ENCODE measurements at regions not wholly inside any gene's neighbourhood (a gene's known extent, or its start where the extent isn't known, plus 50 kb on each side); places are given as distances from the start of the nearest gene placed in this dataset.

- Histone ChIP-seq H2BK15ac (ENCODE audit: low read length) (no peak overlapping the region), H3K27ac (ENCODE audit: low read depth, low read length) (no peak overlapping the region), H3K79me1 (ENCODE audit: low read depth, low read length) (no peaks in the 10 kb centered on the region), H3K9me3 (ENCODE audit: insufficient read depth in 2 of 2, low read depth in 1 of 2, low read length in 1 of 2) (peaks cover 7 to 8% of the 10 kb centered on the region in 2 experiments; a peak in 3 of 4 replicates), H2AFZ (ENCODE audit: low read length) (no peak overlapping the region), H2AK5ac (ENCODE audit: low read depth, low read length) (no peak overlapping the region), H4K8ac (ENCODE audit: extremely low read depth, insufficient read depth, low read length) (no peak overlapping the region), H4K20me1 (replicated peaks in 1 of 2; ENCODE audit: control insufficient read depth in 1 of 2, insufficient read depth in 2 of 2, low read length in 2 of 2) (no peaks in the 10 kb centered on the region), H3K23me2 (ENCODE audit: low read depth, low read length) (no peaks in the 10 kb centered on the region), H3K4ac (replicated peaks; ENCODE audit: insufficient read length, low read depth, low read length) (no peak overlapping the region), H3K4me1 (replicated peaks in 1 of 4; ENCODE audit: control insufficient read depth in 3 of 4, insufficient read depth in 4 of 4, low read length in 3 of 4) (no peaks in the 10 kb centered on the region), H4K5ac (ENCODE audit: insufficient read length, low read depth, low read length) (no peak overlapping the region), H3K14ac (ENCODE audit: insufficient read length) (no peak overlapping the region), H3K18ac (ENCODE audit: extremely low read depth, low read length) (no peak overlapping the region), H4K91ac (replicated peaks; ENCODE audit: insufficient read length, low read length) (no peak overlapping the region), H3K9ac (replicated peaks in 1 of 4; ENCODE audit: extremely low read depth in 1 of 4, low read depth in 3 of 4, low read length in 3 of 4) (no peak overlapping the region), H3K4me3 (ENCODE audit: extremely low read depth in 1 of 4, insufficient read depth in 2 of 4, low read depth in 3 of 4, low read length in 4 of 4) (no peak overlapping the region), H3K56ac (replicated peaks; ENCODE audit: insufficient read length, low read depth, low read length) (no peak overlapping the region), H3K23ac (ENCODE audit: insufficient read length) (no peak overlapping the region), H2BK120ac (replicated peaks; ENCODE audit: low read depth, low read length) (no peak overlapping the region), H3K79me2 (ENCODE audit: control insufficient read depth in 1 of 2, insufficient read depth in 2 of 2, low read length in 2 of 2) (no peaks in the 10 kb centered on the region), H3K27me3 (replicated peaks in 1 of 4; ENCODE audit: control insufficient read depth in 3 of 4, extremely low read depth in 1 of 4, insufficient read depth in 3 of 4, low read length in 3 of 4) (no peaks in the 10 kb centered on the region), H2BK5ac (ENCODE audit: low read depth, low read length) (no peak overlapping the region), H2BK12ac (ENCODE audit: low read depth, low read length) (no peak overlapping the region), H3K4me2 (ENCODE audit: insufficient read depth in 1 of 2, low read depth in 2 of 2, low read length in 2 of 2) (no peak overlapping the region), H3K36me3 (ENCODE audit: control insufficient read depth in 2 of 4, insufficient read depth in 4 of 4, low read length in 3 of 4) (no peaks in the 10 kb centered on the region), H2BK20ac (ENCODE audit: low read length) (no peak overlapping the region)
- DNase-seq (ENCODE audit: low read depth in 1 of 2, low spot score in 2 of 2) (no peak), FAIRE-seq (no peak)
- ChIA-PET CTCF (ENCODE audit: partially characterized antibody) (interaction anchor here (0.8 kb wide), 1 partner anchor 13 kb away, joined by 3 read pairs; no protein-coding TSS in a partner anchor), POLR2A (ENCODE audit: partially characterized antibody) (no interaction called here)
- 98% methylated on average over 2 of the region's 2 CpGs; no CpG with 5 or more reads in 1 of the 2 experiments for WGBS, 2 experiments (ENCODE audit: extremely low coverage in 1 of 2, insufficient coverage in 1 of 2, insufficient read length in 1 of 2, insufficient replicate concordance in 2 of 2, low coverage in 1 of 2, low lambda C conversion rate in 2 of 2, missing lambda C conversion rate in 1 of 2)
- TF ChIP-seq HDAC2 (IDR thresholded peaks at IDR 0.05; ENCODE audit: borderline replicate concordance in 1 of 2, low read depth in 2 of 2, low read length in 2 of 2): no peak
- no peak for TF ChIP-seq RFX5 (IDR thresholded peaks at IDR 0.05; ENCODE audit: borderline replicate concordance, low read depth, low read length)
- TF ChIP-seq USF2 (IDR thresholded peaks at IDR 0.05; ENCODE audit: low read length): no peak
- TF ChIP-seq BCL11A (IDR thresholded peaks at IDR 0.05; ENCODE audit: low read depth in 2 of 2, low read length in 2 of 2): no peak
Observed at GRCh38 chr2:72051204-72051603, 96.5 kb downstream of the CYP26B1 start.
